NT2/D1 (cell line): ENCODE measurements at regions not wholly inside any gene's neighbourhood (a gene's known extent, or its start where the extent isn't known, plus 50 kb on each side); places are given as distances from the start of the nearest gene placed in this dataset.

Source experiments
- YY1 ChIP-seq: IDR thresholded peaks from 2 replicates; pipeline ENCODE4 v1.6.1; 2011; ENCODE audit not compliant: insufficient read length, insufficient read depth
- ZNF274 ChIP-seq: IDR thresholded peaks from 2 replicates; pipeline ENCODE4 v1.6.1; 2011; ENCODE audit warnings: mild to moderate bottlenecking, low read depth, low read length

DNA sequence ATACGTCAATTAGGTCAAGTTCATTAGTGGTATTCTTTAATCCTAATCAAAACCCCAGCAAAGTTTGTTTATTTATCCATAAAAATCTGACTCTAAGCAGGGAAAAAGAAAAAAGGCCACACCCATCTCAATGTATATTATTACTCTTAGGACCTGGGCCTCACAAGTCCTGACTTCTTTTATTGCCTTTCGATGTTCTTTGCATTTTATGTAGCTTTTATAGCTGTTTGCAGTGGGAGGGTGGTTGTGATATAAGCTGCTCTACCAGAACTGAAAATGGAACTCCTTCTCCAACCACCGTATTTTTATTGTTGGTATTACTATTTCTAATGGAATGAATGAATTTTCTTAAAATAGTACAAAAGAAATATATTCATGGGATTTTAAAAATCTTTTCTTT, 163.3 kb upstream of the FAM47C start:
- no peak for TF ChIP-seq ZNF274
- TF ChIP-seq YY1, result no peak
